ENCODE measurements at regions not wholly inside any gene's neighbourhood (a gene's known extent, or its start where the extent isn't known, plus 50 kb on each side); places are given as distances from the start of the nearest gene placed in this dataset.

GRCh38 chr2:129689653-129690448, 289.6 kb upstream of the RAB6C start:
- TF ChIP-seq CTCF (IDR thresholded peaks at IDR 0.05) (no peak), POLR2A (IDR thresholded peaks at IDR 0.05) (no peak)

Measured in prostate gland (tissue), 2 donors.